Activated B cell treated with CpG ODN at 0.5 μM for 24 hours (primary cell): ENCODE measurements at regions not wholly inside any gene's neighbourhood (a gene's known extent, or its start where the extent isn't known, plus 50 kb on each side); places are given as distances from the start of the nearest gene placed in this dataset.
"Not testable (repeated sequence)": the region's sequence is repeated elsewhere in the genome, so short reads cannot be mapped to it uniquely, and the experiment has no call there.

Experiments used
- ATAC-seq: fragments of 200-7000 bp; cut with Tn5 transposase; one replicate; pipeline ENCODE4 v1.10.0; 2021; ENCODE audit warnings: low read depth, mild to moderate bottlenecking, moderate library complexity
- CTCF ChIA-PET: fragments of 350-600 bp; sonication (Branson Sonifier 250); formaldehyde crosslinking; loops from one replicate; lab custom pipeline; 2021; ENCODE audit warnings: antibody characterized with exemption; lab: Charles Lee
- POLR2A ChIA-PET: fragments of 350-600 bp; sonication (Branson Sonifier 250); formaldehyde crosslinking; loops from one replicate; lab custom pipeline; 2021; ENCODE audit warnings: antibody characterized with exemption; lab: Charles Lee
- DNase-seq: peaks from one replicate; pipeline ENCODE4 v3.0.0; 2022
- H3K27ac Mint-ChIP-seq: one replicate; pipeline ENCODE4 v1.8.0; 2020; ENCODE audit warnings: mixed read lengths
- H3K27me3 Mint-ChIP-seq: one replicate; pipeline ENCODE4 v1.8.0; 2021; ENCODE audit warnings: mixed read lengths
- H3K36me3 Mint-ChIP-seq: one replicate; pipeline ENCODE4 v1.8.0; 2021; ENCODE audit warnings: low read depth, mixed read lengths
- H3K4me1 Mint-ChIP-seq: one replicate; pipeline ENCODE4 v1.8.0; 2021; ENCODE audit warnings: mixed read lengths
- H3K4me3 Mint-ChIP-seq: one replicate; pipeline ENCODE4 v1.8.0; 2020; ENCODE audit warnings: mild to moderate bottlenecking, mixed read lengths
- H3K9me3 Mint-ChIP-seq: one replicate; pipeline ENCODE4 v1.8.0; 2020; ENCODE audit warnings: mixed read lengths
- intact Hi-C: fragments of 100-400 bp; cut with micrococcal nuclease; formaldehyde crosslinking; loops from one replicate; pipeline ENCODE4 v1.15.1; 2024
- TF ChIP-seq, protein P1 (sequence below): fragments of 200-600 bp; IDR thresholded peaks from one replicate; pipeline ENCODE4 v1.8.0; 2022; ENCODE audit warnings: antibody characterized with exemption, mild to moderate bottlenecking

DNA sequence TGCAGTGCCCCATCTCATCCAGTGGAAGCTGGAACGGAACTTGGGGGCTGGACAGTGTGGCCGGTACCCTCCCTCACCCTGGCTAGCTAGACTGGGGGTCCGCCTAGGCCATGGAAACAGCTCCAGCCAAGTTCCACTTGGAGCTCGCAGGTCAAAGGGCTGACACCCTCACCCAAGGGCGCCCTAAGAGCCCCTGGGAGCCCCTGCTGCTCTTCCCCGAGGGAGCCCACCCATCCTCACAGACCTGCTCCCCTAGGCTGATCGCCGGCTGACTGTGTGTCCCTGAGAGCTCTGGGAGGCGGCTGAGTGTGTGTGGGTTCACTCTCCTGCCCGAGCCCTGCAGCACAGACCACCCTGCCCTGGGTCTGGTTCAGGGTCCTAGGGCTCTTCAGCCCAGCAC lies 118.2 kb upstream of the OTOS start:
- TF ChIP-seq, protein P1, sequence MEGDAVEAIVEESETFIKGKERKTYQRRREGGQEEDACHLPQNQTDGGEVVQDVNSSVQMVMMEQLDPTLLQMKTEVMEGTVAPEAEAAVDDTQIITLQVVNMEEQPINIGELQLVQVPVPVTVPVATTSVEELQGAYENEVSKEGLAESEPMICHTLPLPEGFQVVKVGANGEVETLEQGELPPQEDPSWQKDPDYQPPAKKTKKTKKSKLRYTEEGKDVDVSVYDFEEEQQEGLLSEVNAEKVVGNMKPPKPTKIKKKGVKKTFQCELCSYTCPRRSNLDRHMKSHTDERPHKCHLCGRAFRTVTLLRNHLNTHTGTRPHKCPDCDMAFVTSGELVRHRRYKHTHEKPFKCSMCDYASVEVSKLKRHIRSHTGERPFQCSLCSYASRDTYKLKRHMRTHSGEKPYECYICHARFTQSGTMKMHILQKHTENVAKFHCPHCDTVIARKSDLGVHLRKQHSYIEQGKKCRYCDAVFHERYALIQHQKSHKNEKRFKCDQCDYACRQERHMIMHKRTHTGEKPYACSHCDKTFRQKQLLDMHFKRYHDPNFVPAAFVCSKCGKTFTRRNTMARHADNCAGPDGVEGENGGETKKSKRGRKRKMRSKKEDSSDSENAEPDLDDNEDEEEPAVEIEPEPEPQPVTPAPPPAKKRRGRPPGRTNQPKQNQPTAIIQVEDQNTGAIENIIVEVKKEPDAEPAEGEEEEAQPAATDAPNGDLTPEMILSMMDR, result no peak
- POLR2A ChIA-PET, result no interaction called here
- H3K4me3 Mint-ChIP-seq, result no peak overlapping the region
- DNase-seq (no peak), ATAC-seq (no peak)
- CTCF ChIA-PET, result no interaction called here
- H3K36me3 Mint-ChIP-seq, result no peaks in the 10 kb centered on the region
- intact Hi-C loops, result no loop called here
- H3K27me3 Mint-ChIP-seq, result no peaks in the 10 kb centered on the region
- H3K9me3 Mint-ChIP-seq, result peaks cover 21% of the 10 kb centered on the region
- no peaks in the 10 kb centered on the region for H3K4me1 Mint-ChIP-seq
- no peak overlapping the region for H3K27ac Mint-ChIP-seq

DNA sequence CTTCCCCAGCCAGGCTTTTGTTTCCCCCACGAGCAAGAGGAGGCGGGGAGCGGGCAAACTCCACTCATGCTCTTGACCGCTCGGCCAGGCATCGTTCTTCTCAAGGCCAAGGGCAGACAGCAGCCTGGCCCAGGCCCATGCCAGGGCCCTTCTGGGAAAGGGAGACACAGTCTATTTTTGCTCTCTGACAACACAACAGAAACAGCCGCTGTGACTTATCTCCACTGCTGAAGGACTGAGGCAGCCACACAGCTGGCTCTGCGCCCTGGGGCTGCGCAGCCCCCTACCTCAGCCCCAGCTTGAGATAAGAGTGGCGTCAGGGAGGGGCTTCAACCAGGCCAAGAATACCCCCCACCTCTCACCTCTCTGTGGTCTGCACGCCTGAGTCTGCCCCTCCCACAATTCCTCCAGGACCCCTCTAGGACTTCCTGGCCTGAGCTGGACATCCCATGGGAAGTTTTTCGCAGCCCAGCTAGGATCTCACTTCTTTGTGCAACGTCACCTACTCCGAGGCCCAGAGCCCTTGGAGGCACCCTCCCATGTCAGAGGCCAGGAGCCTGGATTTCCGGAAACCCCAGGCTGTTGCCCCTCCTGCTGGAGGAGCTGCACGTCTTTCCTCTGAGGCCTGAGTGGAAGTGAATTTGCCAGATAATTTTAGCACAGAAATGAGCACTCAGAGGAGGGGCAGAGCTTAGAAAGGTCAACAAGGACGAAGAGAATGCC lies 118.9 kb upstream of the OTOS start:
- no peaks in the 10 kb centered on the region for H3K27me3 Mint-ChIP-seq
- DNase-seq (no peak), ATAC-seq (no peak)
- POLR2A ChIA-PET, result no interaction called here
- peaks cover 25% of the 10 kb centered on the region for H3K9me3 Mint-ChIP-seq
- intact Hi-C loops, result no loop called here
- no peaks in the 10 kb centered on the region for H3K4me1 Mint-ChIP-seq
- H3K36me3 Mint-ChIP-seq, result no peaks in the 10 kb centered on the region
- TF ChIP-seq, protein P1, result no peak
- no peak overlapping the region for H3K4me3 Mint-ChIP-seq
- H3K27ac Mint-ChIP-seq, result no peak overlapping the region
- CTCF ChIA-PET, result no interaction called here

DNA sequence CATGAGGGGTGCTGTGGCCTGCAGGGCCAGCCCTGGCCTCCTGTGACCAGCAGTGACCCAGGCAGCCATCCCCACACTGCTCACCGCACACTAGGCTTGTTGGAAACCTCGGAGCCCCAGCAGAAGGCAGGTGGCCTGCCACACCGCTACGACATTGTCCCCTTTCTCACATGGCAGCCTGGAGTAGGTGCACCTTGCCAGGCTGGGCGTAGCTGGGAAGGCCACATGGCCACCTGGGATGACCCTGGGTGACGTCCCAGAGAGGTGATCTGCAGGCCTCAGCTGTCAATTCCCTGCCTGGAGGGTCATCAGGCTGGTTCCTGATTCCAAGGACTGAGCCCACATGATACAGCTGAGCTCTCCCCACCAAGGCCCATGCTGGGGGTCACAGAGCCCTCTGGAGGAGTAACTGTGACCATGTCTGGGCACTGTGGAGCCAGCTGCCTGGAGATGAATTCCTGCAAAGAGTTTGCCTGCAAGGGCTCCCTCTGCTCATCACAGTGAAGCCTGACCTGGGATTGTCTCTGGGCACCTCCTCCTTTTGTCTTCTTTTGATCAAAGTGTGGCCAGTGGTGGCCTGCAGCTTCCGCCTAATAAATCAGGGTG lies 119.6 kb upstream of the OTOS start:
- no peak for ATAC-seq
- no peak for DNase-seq
- POLR2A ChIA-PET, result no interaction called here
- no peaks in the 10 kb centered on the region for H3K27me3 Mint-ChIP-seq
- H3K27ac Mint-ChIP-seq, result no peak overlapping the region
- intact Hi-C loops, result no loop called here
- no peaks in the 10 kb centered on the region for H3K36me3 Mint-ChIP-seq
- no peaks in the 10 kb centered on the region for H3K4me1 Mint-ChIP-seq
- TF ChIP-seq, protein P1, result no peak
- peaks cover 27% of the 10 kb centered on the region for H3K9me3 Mint-ChIP-seq
- CTCF ChIA-PET, result no interaction called here
- H3K4me3 Mint-ChIP-seq, result no peak overlapping the region

DNA sequence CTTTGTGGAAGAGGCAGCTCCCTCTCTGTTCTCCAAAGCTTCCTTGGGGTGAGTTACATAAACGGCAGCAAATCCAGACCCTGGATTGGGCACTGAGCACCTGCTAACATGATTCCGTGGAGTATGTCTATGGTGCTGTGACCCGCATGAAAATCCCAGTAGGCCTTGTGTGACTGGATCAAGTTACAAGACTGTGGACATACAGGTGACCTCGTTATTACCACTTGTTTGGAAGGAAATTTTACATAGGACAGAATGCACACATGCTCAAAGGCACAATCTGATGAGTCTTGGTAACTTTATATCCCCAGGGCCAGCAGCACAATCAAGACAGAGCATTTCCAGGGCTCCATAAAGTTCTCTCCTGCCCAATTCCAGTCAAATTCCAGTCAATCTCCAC lies 120.2 kb upstream of the OTOS start:
- no peaks in the 10 kb centered on the region for H3K36me3 Mint-ChIP-seq

DNA sequence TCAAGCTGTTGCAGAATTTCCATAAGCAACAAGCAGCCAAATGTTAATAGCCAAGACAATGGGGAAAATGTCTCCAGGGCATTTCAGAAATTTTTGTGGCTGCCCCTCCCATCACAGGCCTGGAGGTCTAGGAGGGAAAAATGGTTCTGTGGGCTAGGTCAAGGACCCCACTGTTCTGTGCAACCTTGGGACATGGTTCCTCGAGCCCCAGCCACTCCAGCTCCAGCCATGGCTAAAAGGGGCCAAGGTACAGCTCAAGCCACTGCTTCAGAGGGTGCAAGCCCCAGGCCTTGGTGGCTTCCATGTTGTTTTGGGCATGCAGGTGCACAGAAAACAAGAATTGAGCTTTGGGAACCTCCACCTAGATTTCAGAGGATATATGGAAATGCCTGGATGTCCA lies 122.1 kb upstream of the OTOS start:
- DNase-seq, CTCF ChIA-PET, POLR2A ChIA-PET, ATAC-seq, H3K4me3 Mint-ChIP-seq, H3K36me3 Mint-ChIP-seq, intact Hi-C loops, H3K4me1 Mint-ChIP-seq, H3K27ac Mint-ChIP-seq, H3K27me3 Mint-ChIP-seq: not testable (repeated sequence)
- peaks cover 27% of the 10 kb centered on the region for H3K9me3 Mint-ChIP-seq

More for the DNA sequence above, 120.2 kb upstream of the OTOS start:
- intact Hi-C loops, result no loop called here
- ChIA-PET CTCF (no interaction called here), POLR2A (no interaction called here)
- Mint-ChIP-seq H3K4me3 (no peak overlapping the region), H3K27me3 (no peaks in the 10 kb centered on the region), H3K4me1 (no peaks in the 10 kb centered on the region), H3K27ac (no peak overlapping the region), H3K9me3 (peaks cover 27% of the 10 kb centered on the region)
- TF ChIP-seq, protein P1, result no peak
- ATAC-seq (no peak), DNase-seq (no peak)
